Trophoblast cell (in vitro differentiated cells and primary cell): ENCODE measurements at regions not wholly inside any gene's neighbourhood (a gene's known extent, or its start where the extent isn't known, plus 50 kb on each side); places are given as distances from the start of the nearest gene placed in this dataset.

ENCODE experiments used
- DNase-seq, 2 donors: peaks; one replicate each; pipeline ENCODE4 v3.0.0-alpha.2; 2016
- H2AFZ ChIP-seq: 2 replicates; pipeline ENCODE4 v1.6.1; 2013; ENCODE audit warnings: low read length, moderate library complexity, mild to moderate bottlenecking; ENCODE audit not compliant: insufficient read depth, poor library complexity
- H2AK5ac ChIP-seq: 2 replicates; pipeline ENCODE4 v1.6.1; 2013; ENCODE audit warnings: mild to moderate bottlenecking, low read length
- H2BK120ac ChIP-seq: 2 replicates; pipeline ENCODE4 v1.6.1; 2013; ENCODE audit warnings: low read length, mild to moderate bottlenecking, moderate library complexity; ENCODE audit not compliant: insufficient read depth, poor library complexity
- H2BK12ac ChIP-seq: 2 replicates; pipeline ENCODE4 v1.6.1; 2013; ENCODE audit warnings: mild to moderate bottlenecking, low read length, moderate library complexity
- H2BK5ac ChIP-seq: 2 replicates; pipeline ENCODE4 v1.6.1; 2013; ENCODE audit warnings: low read length, low read depth, moderate library complexity, mild to moderate bottlenecking; ENCODE audit not compliant: poor library complexity
- H3K14ac ChIP-seq: 2 replicates; pipeline ENCODE4 v1.6.1; 2013; ENCODE audit warnings: mild to moderate bottlenecking, low read length
- H3K18ac ChIP-seq: 2 replicates; pipeline ENCODE4 v1.6.1; 2013; ENCODE audit warnings: mild to moderate bottlenecking, low read length
- H3K23ac ChIP-seq: 2 replicates; pipeline ENCODE4 v1.6.1; 2013; ENCODE audit warnings: low read length
- H3K27ac ChIP-seq: 2 replicates; pipeline ENCODE4 v1.5.1; 2013; ENCODE audit warnings: low read depth, mild to moderate bottlenecking, inconsistent platforms, low read length, moderate library complexity
- H3K27me3 ChIP-seq: 2 replicates; pipeline ENCODE4 v1.6.1; 2013; ENCODE audit warnings: inconsistent platforms, mild to moderate bottlenecking, low read length, moderate library complexity; ENCODE audit not compliant: insufficient read depth
- H3K36me3 ChIP-seq, 2 experiments: 1 replicate in 1 of 2; 2 replicates in 1 of 2; pipeline ENCODE4 v1.6.1; 2013; ENCODE audit warnings: low read length in 2 of 2, mild to moderate bottlenecking in 2 of 2, moderate library complexity in 1 of 2; ENCODE audit not compliant: insufficient read depth in 2 of 2, control insufficient read depth in 1 of 2
- H3K4ac ChIP-seq: 2 replicates; pipeline ENCODE4 v1.6.1; 2013; ENCODE audit warnings: low read depth, mild to moderate bottlenecking, low read length, moderate library complexity
- H3K4me1 ChIP-seq, 2 experiments: 1 replicate in 1 of 2; 2 replicates in 1 of 2; pipeline ENCODE4 v1.6.1; 2013; ENCODE audit warnings: low read length in 2 of 2, mild to moderate bottlenecking in 2 of 2, moderate library complexity in 1 of 2; ENCODE audit not compliant: insufficient read depth in 2 of 2, control insufficient read depth in 1 of 2
- H3K4me2 ChIP-seq: 2 replicates; pipeline ENCODE4 v1.6.1; 2013; ENCODE audit warnings: inconsistent platforms, mild to moderate bottlenecking, low read length, moderate library complexity
- H3K4me3 ChIP-seq: 2 replicates; pipeline ENCODE4 v1.5.1; 2013; ENCODE audit warnings: mild to moderate bottlenecking, low read depth, low read length, inconsistent platforms
- H3K79me1 ChIP-seq: one replicate; pipeline ENCODE4 v1.6.1; 2013; ENCODE audit warnings: low read length
- H3K79me2 ChIP-seq: 2 replicates; pipeline ENCODE4 v1.6.1; 2013; ENCODE audit warnings: low read length, mild to moderate bottlenecking; ENCODE audit not compliant: control insufficient read depth, insufficient read depth, poor library complexity
- H3K9ac ChIP-seq: 2 replicates; pipeline ENCODE4 v1.6.1; 2013; ENCODE audit warnings: mild to moderate bottlenecking, low read length
- H3K9me3 ChIP-seq: 2 replicates; pipeline ENCODE4 v1.6.1; 2013; ENCODE audit warnings: low read depth, mild to moderate bottlenecking, control low read depth, inconsistent platforms, low read length; ENCODE audit not compliant: insufficient read depth
- H4K12ac ChIP-seq: 2 replicates; pipeline ENCODE4 v1.6.1; 2013; ENCODE audit warnings: low read depth, mild to moderate bottlenecking, low read length, moderate library complexity
- H4K8ac ChIP-seq: 2 replicates; pipeline ENCODE4 v1.6.1; 2013; ENCODE audit warnings: low read depth, mild to moderate bottlenecking, low read length, moderate library complexity
- H4K91ac ChIP-seq: one replicate; pipeline ENCODE4 v1.6.1; 2013; ENCODE audit warnings: low read depth, mild to moderate bottlenecking, low read length, moderate library complexity
- WGBS: extraction: QIAGEN DNeasy Blood & Tissue Kit; methylation state at CpG from one replicate; pipeline ENCODE4 v1.1.7; 2013; ENCODE audit warnings: missing lambda C conversion rate; ENCODE audit not compliant: insufficient read length, insufficient coverage; ENCODE audit errors: extremely low coverage; 5-methylcytosine and 5-hydroxymethylcytosine counted together

- no peak overlapping the region for H3K4ac ChIP-seq
- H4K8ac ChIP-seq, result no peak overlapping the region
- H2AK5ac ChIP-seq, result no peak overlapping the region
- peaks cover 0 to 3% of the 10 kb centered on the region in 2 experiments for H3K36me3 ChIP-seq
- H4K12ac ChIP-seq, result no peak overlapping the region
- H3K79me2 ChIP-seq, result no peaks in the 10 kb centered on the region
- no peaks in the 10 kb centered on the region for H3K9me3 ChIP-seq
- no peak overlapping the region for H2BK5ac ChIP-seq
- no peak overlapping the region for H2BK12ac ChIP-seq
- no peak overlapping the region for H2AFZ ChIP-seq
- no peak overlapping the region for H3K18ac ChIP-seq
- DNase-seq, result peak; percentile 21 to 44
- H2BK120ac ChIP-seq, result no peak overlapping the region
- no peak overlapping the region for H3K4me2 ChIP-seq
- H3K4me3 ChIP-seq, result no peak overlapping the region
- H3K27me3 ChIP-seq, result no peaks in the 10 kb centered on the region
- no peak overlapping the region for H3K14ac ChIP-seq
- H3K4me1 ChIP-seq, result peaks cover 6 to 14% of the 10 kb centered on the region in 2 experiments
- H3K23ac ChIP-seq, result no peak overlapping the region
- no peak overlapping the region for H3K27ac ChIP-seq
- peaks cover 8% of the 10 kb centered on the region for H3K79me1 ChIP-seq
- WGBS, result no CpG with 5 or more reads among the region's 2 CpGs
- H3K9ac ChIP-seq, result no peak overlapping the region
- H4K91ac ChIP-seq, result no peak overlapping the region
Measured at GRCh38 chr9:2493109-2493508, 128.5 kb upstream of the VLDLR start.

GRCh38 chr9:2493529-2493928 lies 128.1 kb upstream of the VLDLR start:
- Histone ChIP-seq H3K79me2 (no peaks in the 10 kb centered on the region), H3K27me3 (no peaks in the 10 kb centered on the region), H3K4me1 (peaks cover 6 to 14% of the 10 kb centered on the region in 2 experiments), H3K23ac (no peak overlapping the region), H3K9me3 (no peaks in the 10 kb centered on the region), H3K4ac (no peak overlapping the region), H2BK120ac (no peak overlapping the region), H2BK5ac (no peak overlapping the region), H3K4me3 (no peak overlapping the region), H3K79me1 (peaks cover 8% of the 10 kb centered on the region), H2AK5ac (no peak overlapping the region), H4K8ac (no peak overlapping the region), H3K18ac (no peak overlapping the region), H2AFZ (no peak overlapping the region), H3K36me3 (peaks cover 0 to 3% of the 10 kb centered on the region in 2 experiments), H3K4me2 (no peak overlapping the region), H2BK12ac (no peak overlapping the region), H3K14ac (no peak overlapping the region), H4K12ac (no peak overlapping the region), H3K9ac (no peak overlapping the region), H3K27ac (no peak overlapping the region), H4K91ac (no peak overlapping the region)
- WGBS, result no CpG with 5 or more reads among the region's 3 CpGs
- no peak for DNase-seq

GRCh38 chr9:2494562-2494961 lies 127.0 kb upstream of the VLDLR start:
- Histone ChIP-seq H3K27ac (peak overlapping the region; percentile 89), H4K12ac (no peak overlapping the region), H3K36me3 (peaks cover 0 to 3% of the 10 kb centered on the region in 2 experiments), H3K4me3 (no peak overlapping the region), H2AK5ac (no peak overlapping the region), H3K4ac (no peak overlapping the region), H3K23ac (no peak overlapping the region), H2BK12ac (no peak overlapping the region), H3K18ac (no peak overlapping the region), H3K27me3 (no peaks in the 10 kb centered on the region), H3K79me1 (peaks cover 8% of the 10 kb centered on the region), H2AFZ (no peak overlapping the region), H3K14ac (no peak overlapping the region), H3K4me1 (peaks cover 6 to 14% of the 10 kb centered on the region in 2 experiments), H4K8ac (no peak overlapping the region), H2BK120ac (peak overlapping the region; percentile 54), H4K91ac (no peak overlapping the region), H3K4me2 (no peak overlapping the region), H3K9ac (no peak overlapping the region), H3K9me3 (no peaks in the 10 kb centered on the region), H3K79me2 (no peaks in the 10 kb centered on the region), H2BK5ac (peak overlapping the region; percentile 29)
- DNase-seq, result peak; percentile 88 to 93
- no CpG with 5 or more reads among the region's 2 CpGs for WGBS

- Histone ChIP-seq H3K9ac (no peak overlapping the region), H4K12ac (no peak overlapping the region), H3K27ac (peak overlapping the region; percentile 89), H2BK5ac (no peak overlapping the region), H3K4me2 (no peak overlapping the region), H3K18ac (peak overlapping the region; percentile 28), H3K27me3 (no peaks in the 10 kb centered on the region), H4K8ac (no peak overlapping the region), H4K91ac (peak overlapping the region; percentile 38), H3K79me1 (peaks cover 8% of the 10 kb centered on the region), H3K4ac (no peak overlapping the region), H3K36me3 (peaks cover 0 to 3% of the 10 kb centered on the region in 2 experiments), H3K14ac (peak overlapping the region; percentile 19), H3K4me1 (peaks cover 6 to 14% of the 10 kb centered on the region in 2 experiments), H2BK120ac (peak overlapping the region; percentile 19), H3K9me3 (no peaks in the 10 kb centered on the region), H3K79me2 (no peaks in the 10 kb centered on the region), H3K4me3 (no peak overlapping the region), H3K23ac (no peak overlapping the region), H2AFZ (no peak overlapping the region), H2AK5ac (no peak overlapping the region), H2BK12ac (peak overlapping the region; percentile 85)
- WGBS, result no CpG with 5 or more reads among the region's 3 CpGs
- DNase-seq, result peak in 1 of 2 donors; percentile 26
Measured at GRCh38 chr9:2495221-2496005, 126.2 kb upstream of the VLDLR start.
